Mesenchymal stem cell (in vitro differentiated cells and primary cell): ENCODE measurements at regions not wholly inside any gene's neighbourhood (a gene's known extent, or its start where the extent isn't known, plus 50 kb on each side); places are given as distances from the start of the nearest gene placed in this dataset.

Experiments
- DNase-seq: peaks from one replicate; pipeline ENCODE4 v3.0.0-alpha.2; 2013
- H2AFZ ChIP-seq: one replicate; pipeline ENCODE4 v1.6.1; 2013; ENCODE audit warnings: low read depth, mild to moderate bottlenecking, control low read depth, inconsistent platforms, low read length, moderate library complexity
- H2AK5ac ChIP-seq: 2 replicates; pipeline ENCODE4 v1.6.1; 2013; ENCODE audit warnings: low read length, moderate library complexity, mild to moderate bottlenecking, inconsistent platforms; ENCODE audit not compliant: severe bottlenecking
- H2BK120ac ChIP-seq: one replicate; pipeline ENCODE4 v1.6.1; 2013; ENCODE audit warnings: low read depth, mild to moderate bottlenecking, inconsistent platforms, low read length, moderate library complexity
- H2BK12ac ChIP-seq, 2 experiments: one replicate each; pipeline ENCODE4 v1.6.1; 2013; ENCODE audit warnings: inconsistent platforms in 2 of 2, low read length in 2 of 2, mild to moderate bottlenecking in 2 of 2, moderate library complexity in 2 of 2, control low read depth in 1 of 2
- H2BK15ac ChIP-seq: one replicate; pipeline ENCODE4 v1.6.1; 2013; ENCODE audit warnings: mild to moderate bottlenecking, low read depth, inconsistent platforms; ENCODE audit not compliant: poor library complexity, severe bottlenecking
- H2BK5ac ChIP-seq: 2 replicates; pipeline ENCODE4 v1.6.1; 2013; ENCODE audit warnings: low read depth, mild to moderate bottlenecking, low read length, control low read depth, inconsistent platforms; ENCODE audit not compliant: poor library complexity, severe bottlenecking
- H3K14ac ChIP-seq, 2 experiments: one replicate each; pipeline ENCODE4 v1.6.1; 2013; ENCODE audit warnings: inconsistent platforms in 2 of 2, low read length in 2 of 2, control low read depth in 1 of 2, mild to moderate bottlenecking in 1 of 2, moderate library complexity in 1 of 2
- H3K18ac ChIP-seq, 2 experiments: one replicate each; pipeline ENCODE4 v1.6.1; 2013; ENCODE audit warnings: inconsistent platforms in 2 of 2, low read length in 2 of 2, control low read depth in 1 of 2, low read depth in 1 of 2, mild to moderate bottlenecking in 1 of 2
- H3K23ac ChIP-seq, 2 experiments: one replicate each; pipeline ENCODE4 v1.6.1; 2013; ENCODE audit warnings: inconsistent platforms in 2 of 2, low read length in 2 of 2, mild to moderate bottlenecking in 2 of 2, moderate library complexity in 2 of 2, control low read depth in 1 of 2
- H3K27ac ChIP-seq: 2 replicates; pipeline ENCODE4 v1.5.1; 2013; ENCODE audit warnings: mild to moderate bottlenecking, moderate library complexity, low read length, control low read depth, inconsistent platforms; ENCODE audit not compliant: poor library complexity, severe bottlenecking
- H3K27me3 ChIP-seq, 2 experiments: 2 replicates each; pipeline versions ENCODE4 v1.6.1 to v1.7.0; 2013; ENCODE audit warnings: low read length in 2 of 2, mild to moderate bottlenecking in 2 of 2, moderate library complexity in 2 of 2, control low read depth in 1 of 2, inconsistent platforms in 1 of 2; ENCODE audit not compliant: control insufficient read depth in 1 of 2, insufficient read depth in 1 of 2
- H3K36me3 ChIP-seq, 2 experiments: 2 replicates each; pipeline versions ENCODE4 v1.6.1 to v1.7.0; 2013; ENCODE audit warnings: low read length in 2 of 2, control low read depth in 1 of 2, inconsistent platforms in 1 of 2, low read depth in 1 of 2, mild to moderate bottlenecking in 1 of 2; ENCODE audit not compliant: insufficient read depth in 2 of 2, control insufficient read depth in 1 of 2
- H3K4ac ChIP-seq, 2 experiments: one replicate each; pipeline ENCODE4 v1.6.1; 2013; ENCODE audit warnings: inconsistent platforms in 2 of 2, low read length in 2 of 2, mild to moderate bottlenecking in 2 of 2, moderate library complexity in 2 of 2, control low read depth in 1 of 2, low read depth in 1 of 2
- H3K4me1 ChIP-seq: 2 replicates; pipeline ENCODE4 v1.6.1; 2013; ENCODE audit warnings: low read depth, low read length, control low read depth; ENCODE audit not compliant: control insufficient read depth, insufficient read depth
- H3K4me2 ChIP-seq: 2 replicates; pipeline ENCODE4 v1.6.1; 2013; ENCODE audit warnings: low read length, mild to moderate bottlenecking, inconsistent platforms; ENCODE audit not compliant: poor library complexity, severe bottlenecking
- H3K4me3 ChIP-seq, 2 experiments: 2 replicates each; pipeline versions ENCODE4 v1.5.1 to v1.7.0; 2013; ENCODE audit warnings: low read length in 2 of 2, mild to moderate bottlenecking in 2 of 2, control low read depth in 1 of 2, low read depth in 1 of 2; ENCODE audit not compliant: insufficient read depth in 1 of 2
- H3K79me1 ChIP-seq: replicated peaks from 2 replicates; pipeline ENCODE4 v1.6.1; 2013; ENCODE audit warnings: mild to moderate bottlenecking, control low read depth, low read length, inconsistent platforms; ENCODE audit not compliant: poor library complexity, severe bottlenecking
- H3K9ac ChIP-seq: 2 replicates; pipeline ENCODE4 v1.7.0; 2013; ENCODE audit warnings: mild to moderate bottlenecking, low read length, moderate library complexity
- H3K9me3 ChIP-seq: 2 replicates; pipeline ENCODE4 v1.7.0; 2013; ENCODE audit warnings: mild to moderate bottlenecking, low read length; ENCODE audit not compliant: control insufficient read depth
- H4K8ac ChIP-seq: one replicate; pipeline ENCODE4 v1.6.1; 2013; ENCODE audit warnings: inconsistent platforms, mild to moderate bottlenecking, low read length, moderate library complexity
- H4K91ac ChIP-seq: one replicate; pipeline ENCODE4 v1.6.1; 2013; ENCODE audit warnings: mild to moderate bottlenecking, low read length, inconsistent platforms
- WGBS: methylation state at CpG from one replicate; pipeline ENCODE4 v1.1.7; 2013; ENCODE audit warnings: mixed read lengths; 5-methylcytosine and 5-hydroxymethylcytosine counted together

DNA sequence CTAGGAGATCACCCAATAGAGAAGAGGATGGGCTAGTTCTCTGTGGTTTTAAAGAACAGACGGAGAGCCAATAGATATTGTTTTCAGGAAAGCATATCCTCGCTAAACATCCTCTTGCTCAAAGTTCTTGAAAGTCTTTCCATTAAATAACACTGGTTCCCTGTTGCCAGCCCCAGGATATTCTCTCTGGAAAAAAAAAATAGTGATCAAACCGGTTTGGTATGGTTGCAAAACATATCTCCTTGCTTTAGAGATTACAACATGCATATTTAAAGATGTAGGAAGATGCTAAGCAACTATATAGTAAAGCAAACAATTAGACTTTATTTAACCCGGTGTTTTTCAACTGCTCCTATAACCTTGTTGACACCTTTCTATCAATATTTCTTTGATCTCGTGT is 211.4 kb downstream of the CMPK2 start:
- Histone ChIP-seq H3K36me3 (no peaks in the 10 kb centered on the region), H2BK120ac (no peak overlapping the region), H3K4me1 (no peaks in the 10 kb centered on the region), H3K18ac (no peak overlapping the region), H3K4me3 (no peak overlapping the region), H2BK12ac (no peak overlapping the region), H3K4me2 (no peak overlapping the region), H3K9me3 (no peaks in the 10 kb centered on the region), H3K14ac (no peak overlapping the region), H3K27ac (no peak overlapping the region), H3K4ac (no peak overlapping the region), H2BK15ac (no peak overlapping the region), H2AFZ (no peak overlapping the region), H3K27me3 (peaks cover 5% of the 10 kb centered on the region in 2 experiments), H3K9ac (no peak overlapping the region), H4K8ac (no peak overlapping the region), H3K23ac (no peak overlapping the region), H3K79me1 (no peaks in the 10 kb centered on the region), H2BK5ac (no peak overlapping the region), H4K91ac (no peak overlapping the region), H2AK5ac (no peak overlapping the region)
- no peak for DNase-seq
- WGBS = 85% methylated on average over 4 of the region's 5 CpGs

DNA sequence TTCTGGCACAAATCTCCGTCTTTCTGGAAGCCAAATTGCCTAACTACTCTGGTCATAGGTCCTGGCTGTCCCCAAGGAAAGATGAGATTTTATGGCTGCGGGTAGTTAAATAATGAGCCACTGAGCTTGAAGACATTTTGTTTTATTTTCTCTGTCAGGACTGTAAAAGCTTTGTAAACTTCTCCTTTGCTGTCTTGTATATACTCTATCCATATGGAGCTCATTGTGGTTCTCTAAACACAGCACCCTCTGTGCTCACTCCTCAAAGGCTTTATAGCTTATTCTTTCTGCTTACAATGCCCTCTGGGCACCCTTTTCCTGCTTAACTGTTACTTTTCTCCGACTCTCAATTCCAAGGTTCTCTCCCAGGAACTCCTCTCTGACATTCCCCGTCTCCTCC is 209.1 kb downstream of the CMPK2 start:
- no peak overlapping the region for H2BK15ac ChIP-seq
- H3K79me1 ChIP-seq = no peaks in the 10 kb centered on the region
- H4K91ac ChIP-seq = no peak overlapping the region
- H2BK12ac ChIP-seq = no peak overlapping the region
- H3K36me3 ChIP-seq = no peaks in the 10 kb centered on the region
- H3K4me2 ChIP-seq = no peak overlapping the region
- H2AK5ac ChIP-seq = no peak overlapping the region
- H3K27me3 ChIP-seq = peaks cover 5% of the 10 kb centered on the region in 2 experiments
- H3K9me3 ChIP-seq = no peaks in the 10 kb centered on the region
- H3K23ac ChIP-seq = no peak overlapping the region
- no peak overlapping the region for H2BK120ac ChIP-seq
- H3K9ac ChIP-seq = no peak overlapping the region
- no peak for DNase-seq
- H3K18ac ChIP-seq = no peak overlapping the region
- no peak overlapping the region for H3K4ac ChIP-seq
- WGBS = 74% methylated on average over 4 of the region's 4 CpGs
- H4K8ac ChIP-seq = no peak overlapping the region
- H3K14ac ChIP-seq = peak overlapping the region in 1 of 2 experiments; percentile 4
- H2BK5ac ChIP-seq = no peak overlapping the region
- no peak overlapping the region for H2AFZ ChIP-seq
- H3K4me3 ChIP-seq = no peak overlapping the region
- no peaks in the 10 kb centered on the region for H3K4me1 ChIP-seq
- H3K27ac ChIP-seq = no peak overlapping the region

DNA sequence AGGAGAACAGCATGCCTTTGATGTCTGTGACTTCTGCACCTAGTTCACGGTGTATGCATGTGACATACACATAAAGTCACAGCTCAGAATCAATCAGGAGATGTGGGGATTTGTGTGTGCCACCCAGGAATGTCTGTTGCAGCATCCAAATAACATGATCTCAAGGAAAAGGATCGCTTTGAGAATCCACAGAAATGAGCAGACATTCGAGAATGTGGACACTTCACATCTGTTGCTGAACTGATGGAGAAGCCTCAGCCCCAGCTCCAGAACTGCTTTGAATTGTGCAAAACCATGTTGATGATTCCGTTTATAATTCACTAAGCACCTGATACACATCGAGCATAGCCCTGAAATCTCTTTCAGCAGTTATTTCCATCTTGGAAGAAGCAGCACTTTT is 208.6 kb downstream of the CMPK2 start:
- H3K27me3 ChIP-seq = peaks cover 5% of the 10 kb centered on the region in 2 experiments
- WGBS = 81% methylated on average over 5 of the region's 5 CpGs

DNA sequence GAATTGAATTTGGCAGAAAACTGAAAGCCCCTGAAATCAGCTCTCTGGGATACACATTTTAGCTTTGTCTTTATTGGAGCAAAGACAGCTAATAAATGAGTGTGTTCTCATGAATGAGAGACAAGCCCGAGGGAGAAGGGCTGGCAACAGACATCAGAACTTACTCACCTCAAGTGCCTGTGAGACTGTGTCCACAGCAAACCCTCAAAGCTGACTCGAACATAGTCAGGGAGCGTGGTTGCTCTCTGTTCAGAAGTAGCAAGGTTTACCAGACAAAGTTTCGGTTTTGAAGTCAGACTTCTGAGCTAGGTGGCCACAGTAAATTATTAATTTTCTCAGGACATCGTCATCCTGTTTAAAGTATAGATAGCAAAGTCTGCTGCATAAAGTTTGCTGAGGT is 207.9 kb downstream of the CMPK2 start:
- Histone ChIP-seq H2BK5ac (no peak overlapping the region), H3K18ac (no peak overlapping the region), H3K9ac (no peak overlapping the region), H2BK120ac (no peak overlapping the region), H3K4me1 (no peaks in the 10 kb centered on the region), H3K9me3 (no peaks in the 10 kb centered on the region), H2AK5ac (no peak overlapping the region), H2BK15ac (no peak overlapping the region), H3K27me3 (peaks cover 5% of the 10 kb centered on the region in 2 experiments), H3K36me3 (no peaks in the 10 kb centered on the region), H3K4ac (no peak overlapping the region), H3K4me2 (no peak overlapping the region), H3K23ac (no peak overlapping the region), H3K14ac (no peak overlapping the region), H2AFZ (no peak overlapping the region), H3K4me3 (no peak overlapping the region), H2BK12ac (no peak overlapping the region), H4K91ac (no peak overlapping the region), H4K8ac (no peak overlapping the region), H3K27ac (no peak overlapping the region), H3K79me1 (no peaks in the 10 kb centered on the region)
- DNase-seq = no peak
- 60% methylated on average over 3 of the region's 5 CpGs for WGBS

More for the DNA sequence above, 208.6 kb downstream of the CMPK2 start:
- Histone ChIP-seq H2AFZ (no peak overlapping the region), H2BK12ac (no peak overlapping the region), H2AK5ac (no peak overlapping the region), H2BK120ac (no peak overlapping the region), H3K4me2 (no peak overlapping the region), H3K14ac (peak overlapping the region in 1 of 2 experiments; percentile 4), H4K8ac (no peak overlapping the region), H4K91ac (no peak overlapping the region), H3K4me1 (no peaks in the 10 kb centered on the region), H3K23ac (no peak overlapping the region), H3K4ac (no peak overlapping the region), H3K9me3 (no peaks in the 10 kb centered on the region), H3K79me1 (no peaks in the 10 kb centered on the region), H2BK5ac (no peak overlapping the region), H3K18ac (no peak overlapping the region), H2BK15ac (no peak overlapping the region), H3K4me3 (no peak overlapping the region), H3K9ac (no peak overlapping the region), H3K36me3 (no peaks in the 10 kb centered on the region), H3K27ac (no peak overlapping the region)
- no peak for DNase-seq
